ENCODE measurements at regions not wholly inside any gene's neighbourhood (a gene's known extent, or its start where the extent isn't known, plus 50 kb on each side); places are given as distances from the start of the nearest gene placed in this dataset.

- H3K4me3 ChIP-seq (ENCODE audit: low read depth, low read length), result no peak overlapping the region
- no peaks in the 10 kb centered on the region for H3K4me1 ChIP-seq (ENCODE audit: control insufficient read depth, insufficient read depth, low read length)
- H3K9me3 ChIP-seq (ENCODE audit: control insufficient read depth, insufficient read depth, low read depth, low read length), result no peaks in the 10 kb centered on the region
- ChIA-PET CTCF (no interaction called here), POLR2A (no interaction called here)
- TF ChIP-seq REST (tag by site-specific recombination; IDR thresholded peaks at IDR 0.05) (no peak), ZNF768 (tag by site-specific recombination; IDR thresholded peaks at IDR 0.05) (no peak), ZFHX2 (tag by site-specific recombination; conservative IDR thresholded peaks at IDR 0.05) (no peak), ZNF362 (tag by site-specific recombination; IDR thresholded peaks at IDR 0.05) (no peak), ZNF112 (tag by site-specific recombination; IDR thresholded peaks at IDR 0.05) (no peak), ZNF664 (tag by site-specific recombination; IDR thresholded peaks at IDR 0.05) (no peak), ATF2 (tag by site-specific recombination; IDR thresholded peaks at IDR 0.05; ENCODE audit: low read depth) (no peak), ZBTB17 (tag by site-specific recombination; IDR thresholded peaks at IDR 0.05) (no peak), ZNF157 (tag by site-specific recombination; IDR thresholded peaks at IDR 0.05) (no peak), ZFP69B (tag by site-specific recombination; IDR thresholded peaks at IDR 0.05) (no peak), ZBTB10 (tag by site-specific recombination; IDR thresholded peaks at IDR 0.05) (no peak), ZSCAN18 (tag by site-specific recombination; IDR thresholded peaks at IDR 0.05) (no peak), ZNF350 (tag by site-specific recombination; IDR thresholded peaks at IDR 0.05) (no peak), ZNF221 (tag by site-specific recombination; IDR thresholded peaks at IDR 0.05; ENCODE audit: borderline replicate concordance) (no peak), EGR2 (tag by site-specific recombination; IDR thresholded peaks at IDR 0.05; ENCODE audit: low read depth) (no peak), ZSCAN4 (tag by site-specific recombination; IDR thresholded peaks at IDR 0.05) (no peak), ZNF692 (tag by site-specific recombination; IDR thresholded peaks at IDR 0.05) (no peak), ZNF585B (tag by site-specific recombination; IDR thresholded peaks at IDR 0.05) (no peak), MEIS1 (CRISPR knock-in tag; IDR thresholded peaks at IDR 0.05; ENCODE audit: borderline replicate concordance) (no peak)
- no peak overlapping the region for H3K27ac ChIP-seq (ENCODE audit: extremely low read depth, low read depth, low read length)
- no peaks in the 10 kb centered on the region for H3K36me3 ChIP-seq (ENCODE audit: control insufficient read depth in 2 of 2, insufficient read depth in 1 of 2, low read length in 2 of 2)
Measured at GRCh38 chr4:163955288-163955687, 460.8 kb downstream of the TMA16 start.
